Activated T-cell treated with anti-CD3 and anti-CD28 coated beads, Interleukin-2, amount 50 U/mL, for 48 hours (primary cell): ENCODE measurements at regions not wholly inside any gene's neighbourhood (a gene's known extent, or its start where the extent isn't known, plus 50 kb on each side); places are given as distances from the start of the nearest gene placed in this dataset.
"Not testable (repeated sequence)": the region's sequence is repeated elsewhere in the genome, so short reads cannot be mapped to it uniquely, and the experiment has no call there.

Experiments used
- DNase-seq, 2 experiments: peaks; one replicate each; pipeline ENCODE4 v3.0.0-alpha.2; 2020

DNA sequence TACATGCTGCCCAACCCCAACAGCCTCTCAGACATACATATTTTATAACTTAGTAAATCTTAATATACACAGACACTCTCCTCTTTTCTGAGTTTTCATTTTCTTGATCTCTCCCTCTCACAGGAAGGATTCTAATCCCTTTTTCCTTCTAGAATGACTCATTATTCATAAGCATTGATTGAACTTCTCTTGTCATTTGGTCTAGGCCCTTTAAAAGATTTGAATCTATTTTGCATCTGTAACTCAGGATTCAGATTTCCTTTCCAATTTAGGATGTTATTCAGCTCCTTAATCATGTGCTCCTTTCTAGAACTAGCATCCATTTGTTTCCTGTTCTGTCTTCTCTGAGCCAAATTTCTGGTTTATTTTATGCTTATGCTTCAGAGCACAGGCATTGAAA, 624.5 kb upstream of the SGO1 start:
- no peak for DNase-seq

DNA sequence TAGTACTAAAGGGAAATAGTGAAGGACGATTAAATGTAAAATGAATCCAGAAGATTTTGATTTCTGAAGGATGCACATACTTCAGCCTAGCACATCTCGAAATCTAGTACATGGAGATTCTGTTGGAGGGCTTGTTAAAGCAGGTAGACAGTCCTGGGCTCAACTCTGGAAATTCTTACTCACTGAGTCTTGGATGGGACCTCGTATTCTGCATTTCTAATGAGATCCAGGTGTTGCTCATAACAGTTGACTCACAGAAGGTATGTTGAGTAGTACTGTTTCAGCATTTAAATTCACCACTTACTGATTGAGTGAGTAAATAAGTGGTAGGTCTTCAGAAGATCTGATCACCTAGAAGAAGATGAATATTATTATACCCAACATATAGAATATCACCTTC, 623.4 kb upstream of the SGO1 start:
- DNase-seq: no peak

DNA sequence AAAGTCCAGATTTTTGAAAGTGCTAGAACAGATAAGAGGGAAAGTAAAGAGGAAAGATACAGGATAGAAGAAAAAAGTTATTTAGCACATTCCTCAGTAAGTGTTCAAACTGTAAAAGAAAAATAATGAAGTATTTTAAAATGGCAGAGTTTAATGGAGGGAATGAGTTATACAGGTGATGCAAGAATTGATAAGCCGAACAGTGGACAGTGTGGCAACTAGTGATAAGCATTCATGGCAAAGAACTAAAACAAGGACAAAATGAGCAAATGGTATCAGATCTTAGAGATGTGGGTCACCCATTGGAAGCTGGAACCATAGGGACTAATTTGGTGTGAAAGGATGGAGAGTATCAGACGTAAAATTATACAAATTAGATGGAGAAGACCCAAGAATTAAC, 622.9 kb upstream of the SGO1 start:
- DNase-seq: no peak

DNA sequence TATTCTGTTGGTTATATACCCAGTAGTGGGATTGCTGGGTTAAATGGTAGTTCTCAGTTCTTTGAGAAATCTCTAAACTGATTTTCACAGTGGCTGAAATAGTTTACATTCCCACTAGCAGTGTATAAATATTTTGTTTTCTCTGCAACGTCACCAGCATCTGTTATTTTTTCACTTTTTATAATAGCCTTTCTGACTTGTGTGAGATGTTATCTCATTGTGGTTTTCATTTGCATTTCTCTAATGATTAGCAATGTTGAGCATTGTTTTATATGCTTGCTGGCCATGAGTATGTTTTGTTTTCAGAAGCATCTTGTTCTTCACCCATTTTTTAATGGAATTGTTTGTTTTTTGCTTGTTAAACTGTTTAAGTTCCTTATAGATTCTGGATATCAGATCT, 612.7 kb upstream of the SGO1 start:
- DNase-seq: no peak

DNA sequence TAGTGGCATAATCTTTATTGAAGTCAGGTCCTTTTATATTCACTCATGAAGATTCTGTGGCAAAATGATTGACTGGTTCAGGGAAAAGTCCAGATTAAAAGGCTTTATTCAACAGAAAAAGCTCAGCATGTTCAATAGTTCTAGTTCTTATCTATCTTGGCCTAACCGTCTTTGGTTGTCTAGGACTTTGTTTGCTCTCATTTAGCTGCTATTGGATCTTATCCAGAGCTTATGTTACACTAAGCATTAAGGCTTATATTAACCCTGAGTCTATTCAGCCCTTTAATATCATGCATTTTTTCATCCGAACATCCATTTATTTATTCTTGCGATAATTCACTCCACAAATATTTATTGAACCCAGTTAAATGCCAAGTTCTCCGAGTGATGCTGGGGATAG, 601.0 kb upstream of the SGO1 start:
- no peak for DNase-seq

DNA sequence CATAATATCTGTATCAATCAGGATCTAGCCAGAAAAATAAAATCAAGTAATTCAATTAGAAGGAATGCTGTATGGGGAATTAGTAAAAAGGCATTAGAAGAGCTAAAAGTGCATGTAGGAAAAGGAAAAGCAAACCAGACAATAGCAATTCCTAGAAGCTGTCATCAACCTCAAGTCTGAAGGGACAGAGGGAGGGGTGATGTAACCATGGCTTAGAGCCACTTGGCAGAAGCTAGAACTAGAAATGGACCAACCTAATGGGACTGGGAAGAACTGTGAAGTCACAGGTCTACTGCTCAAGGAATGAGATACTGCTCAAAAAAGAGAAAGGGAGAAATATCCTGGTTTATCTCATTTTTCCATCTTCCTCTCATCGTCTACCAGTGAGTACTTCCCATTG, 590.7 kb upstream of the SGO1 start:
- DNase-seq: no peak

DNA sequence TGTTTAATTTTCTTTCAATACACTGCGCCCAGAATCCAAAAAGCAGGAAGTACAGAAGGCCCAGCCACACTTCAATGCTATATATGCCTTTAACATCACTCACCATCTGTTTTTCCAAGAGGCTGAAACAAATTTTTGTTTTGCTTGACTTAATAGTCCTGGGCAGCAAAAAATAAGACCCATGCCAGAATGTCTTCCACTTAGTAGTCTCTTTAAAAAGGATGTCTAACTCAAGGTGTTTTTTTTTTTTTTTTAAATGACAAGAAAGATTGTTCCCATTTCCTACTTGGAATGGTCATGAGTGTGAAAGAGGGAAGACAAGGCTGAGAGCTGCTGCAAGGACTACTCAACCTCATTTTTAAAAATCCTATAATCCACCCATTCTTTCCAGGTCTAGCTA, 590.3 kb upstream of the SGO1 start:
- DNase-seq: no peak

DNA sequence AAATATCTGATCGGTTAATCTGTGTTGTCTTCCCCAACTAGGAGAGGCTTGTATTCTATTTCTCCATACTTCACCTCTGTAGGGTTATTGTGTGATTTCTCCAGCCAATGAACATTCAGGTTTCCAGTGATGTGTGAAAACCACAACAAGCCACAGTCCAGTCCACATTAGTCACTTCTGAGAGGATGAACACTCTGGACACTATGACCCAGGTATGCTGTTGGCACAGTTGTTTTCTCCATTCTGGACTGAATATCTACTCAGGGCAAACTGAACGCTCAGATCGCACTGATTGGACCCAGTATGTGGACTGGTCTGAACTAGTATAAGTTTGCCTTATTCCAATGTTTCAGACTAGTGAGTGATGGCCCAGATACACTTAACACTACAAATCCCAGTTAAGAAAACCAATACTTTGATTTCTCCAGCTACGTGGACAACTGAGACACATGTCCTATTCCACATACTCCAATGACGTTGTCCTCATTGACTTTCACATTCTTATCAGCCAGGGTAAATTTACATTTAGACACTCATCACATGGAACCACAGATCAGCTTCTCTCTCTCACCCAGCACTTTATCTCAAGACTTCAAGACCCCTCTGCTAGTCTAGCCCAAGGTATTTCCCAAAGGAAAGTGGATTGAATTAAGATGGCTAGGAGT, 587.4 kb upstream of the SGO1 start:
- no peak for DNase-seq

DNA sequence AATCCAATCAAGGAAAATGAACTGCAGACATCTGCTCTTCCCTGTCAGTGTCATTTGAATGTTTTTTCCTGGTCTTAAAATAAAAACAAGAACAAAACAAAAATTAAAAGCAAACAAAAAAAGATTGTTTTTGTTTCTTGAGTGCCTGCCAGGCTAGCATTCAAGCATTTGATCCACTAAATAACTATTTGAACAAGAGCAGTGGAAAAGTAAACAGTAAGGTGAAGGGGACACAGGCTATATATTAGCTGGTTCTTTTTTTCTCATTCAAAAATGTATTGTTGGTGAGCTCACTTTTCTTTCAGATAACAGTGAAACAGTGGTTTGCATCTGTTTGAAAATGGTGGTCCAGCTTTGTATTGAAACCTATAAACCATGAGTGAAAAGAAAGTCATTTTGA, 586.9 kb upstream of the SGO1 start:
- no peak for DNase-seq

DNA sequence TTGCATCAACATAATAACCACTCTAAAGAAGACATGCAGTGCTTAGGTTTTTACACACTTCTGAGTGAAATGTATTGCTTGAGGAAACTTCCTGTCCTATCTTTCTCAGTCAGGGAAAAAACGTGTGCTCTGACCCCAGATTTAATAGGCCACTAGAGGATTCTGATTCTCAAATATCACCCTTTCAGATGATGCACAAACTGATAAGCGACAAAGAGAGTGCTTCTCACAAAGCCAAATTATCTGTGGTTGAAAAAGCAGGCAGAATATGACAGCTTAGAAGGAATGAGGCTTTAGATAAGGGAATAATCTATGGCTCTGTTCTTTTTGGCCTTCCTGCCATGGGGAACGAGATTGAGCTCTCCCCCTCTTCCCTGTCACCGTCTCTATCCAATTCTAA, 583.4 kb upstream of the SGO1 start:
- no peak for DNase-seq

DNA sequence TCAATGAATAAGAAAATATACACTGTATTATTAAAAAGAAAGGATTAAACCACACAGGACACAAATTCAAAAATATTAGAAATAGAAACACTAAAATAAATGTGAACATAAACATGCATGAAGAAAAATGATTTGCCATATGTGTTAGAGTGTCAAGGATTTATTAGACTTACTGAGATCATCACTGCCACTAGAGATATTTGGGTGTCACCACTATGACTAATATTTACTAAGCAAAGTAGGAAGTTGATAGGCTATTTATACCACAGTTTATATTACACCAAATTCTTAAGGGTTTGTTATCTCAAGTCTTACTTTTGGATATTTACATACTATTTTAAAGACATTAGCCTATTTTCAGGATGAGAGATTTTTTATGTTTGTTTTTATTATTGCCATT, 575.0 kb upstream of the SGO1 start:
- no peak for DNase-seq

DNA sequence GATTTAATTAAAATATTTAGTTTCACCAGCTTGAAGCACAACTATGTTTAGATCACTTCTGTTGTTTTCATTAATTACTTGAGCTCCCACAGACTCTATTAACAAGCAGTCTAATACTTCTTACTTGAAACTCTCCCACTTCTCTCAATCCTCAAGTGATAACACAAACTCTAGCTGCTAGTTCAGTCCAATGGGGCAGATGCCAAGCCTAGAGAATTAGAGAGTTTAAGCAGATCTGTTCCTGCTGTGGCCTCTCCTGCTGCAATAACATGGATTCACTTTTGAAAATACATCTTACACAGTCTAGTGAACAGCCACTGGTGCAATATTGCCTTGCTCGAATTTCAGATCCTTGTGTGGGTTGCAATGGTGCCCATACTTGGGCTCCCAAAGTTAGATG, 566.4 kb upstream of the SGO1 start:
- DNase-seq: no peak

DNA sequence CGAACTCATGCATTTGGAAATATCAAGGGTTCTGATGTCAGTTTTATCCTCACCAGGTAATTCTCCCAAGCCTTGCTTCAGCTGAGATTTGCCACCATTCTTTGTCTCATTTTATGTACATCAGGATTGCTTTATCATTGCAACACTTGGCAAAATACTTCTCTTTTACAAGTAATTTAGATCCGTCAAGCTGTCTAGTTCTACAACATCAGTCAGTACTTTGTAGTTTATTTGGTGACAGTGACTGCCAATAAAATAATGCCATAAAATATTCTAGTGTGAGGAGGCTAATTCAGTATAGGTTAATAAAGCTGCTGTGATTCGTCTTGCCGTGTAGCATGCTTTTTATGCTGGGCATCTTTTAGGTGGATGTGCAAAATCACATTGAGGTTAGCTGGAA, 565.3 kb upstream of the SGO1 start:
- no peak for DNase-seq

DNA sequence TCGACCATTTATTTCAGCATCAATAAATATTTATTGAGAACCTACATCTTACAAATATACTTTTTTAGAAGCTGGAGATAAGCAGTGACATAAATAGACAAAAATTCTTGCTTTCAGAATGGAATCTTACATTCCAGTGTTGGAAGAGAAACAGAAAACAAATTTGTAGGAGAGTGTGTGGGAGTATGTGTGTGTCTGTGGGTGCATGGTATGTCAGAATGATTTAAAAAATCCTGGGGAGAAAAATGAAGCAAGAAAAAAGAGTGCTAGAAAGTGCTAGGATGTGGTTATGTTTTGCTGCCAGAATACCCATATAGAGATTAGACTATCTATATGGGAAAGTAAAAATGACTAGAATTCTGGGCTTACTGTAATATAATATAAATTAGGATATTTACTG, 561.7 kb upstream of the SGO1 start:
- DNase-seq: no peak

DNA sequence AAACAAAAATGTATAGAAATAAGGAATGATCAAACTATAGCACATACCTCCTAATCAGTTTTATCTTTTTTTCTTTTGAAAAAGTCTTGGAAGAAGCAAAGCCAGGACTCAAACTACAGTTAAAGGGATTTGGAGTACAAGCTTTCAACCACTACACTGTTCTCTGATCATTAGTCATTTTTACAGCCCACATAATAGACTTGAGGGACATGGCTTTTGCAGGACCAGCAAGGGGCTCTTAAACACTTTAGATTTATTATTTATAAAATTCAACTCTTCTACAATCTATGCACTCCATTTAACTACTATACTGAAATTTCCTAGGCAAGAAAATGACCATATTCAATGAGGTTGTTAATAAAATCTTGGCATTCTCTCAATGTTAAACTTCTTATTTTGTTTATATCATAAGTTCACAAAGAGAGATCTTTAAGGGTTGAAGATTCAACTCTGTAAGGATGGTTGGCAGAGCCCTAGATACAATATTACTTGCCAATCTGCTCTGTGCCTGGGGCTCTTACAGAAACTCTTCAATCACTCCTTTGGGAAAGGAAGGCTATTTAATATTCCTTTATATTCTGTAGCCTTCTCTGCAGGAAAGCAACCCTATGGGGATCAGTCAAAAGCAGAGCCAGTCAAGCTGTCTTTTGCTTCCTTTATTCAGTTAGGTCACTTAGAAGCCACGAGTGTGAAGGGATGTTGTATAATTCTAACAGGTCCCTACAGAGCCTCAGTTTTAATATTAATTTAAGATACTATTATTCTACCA, 557.7 kb upstream of the SGO1 start:
- DNase-seq: no peak

DNA sequence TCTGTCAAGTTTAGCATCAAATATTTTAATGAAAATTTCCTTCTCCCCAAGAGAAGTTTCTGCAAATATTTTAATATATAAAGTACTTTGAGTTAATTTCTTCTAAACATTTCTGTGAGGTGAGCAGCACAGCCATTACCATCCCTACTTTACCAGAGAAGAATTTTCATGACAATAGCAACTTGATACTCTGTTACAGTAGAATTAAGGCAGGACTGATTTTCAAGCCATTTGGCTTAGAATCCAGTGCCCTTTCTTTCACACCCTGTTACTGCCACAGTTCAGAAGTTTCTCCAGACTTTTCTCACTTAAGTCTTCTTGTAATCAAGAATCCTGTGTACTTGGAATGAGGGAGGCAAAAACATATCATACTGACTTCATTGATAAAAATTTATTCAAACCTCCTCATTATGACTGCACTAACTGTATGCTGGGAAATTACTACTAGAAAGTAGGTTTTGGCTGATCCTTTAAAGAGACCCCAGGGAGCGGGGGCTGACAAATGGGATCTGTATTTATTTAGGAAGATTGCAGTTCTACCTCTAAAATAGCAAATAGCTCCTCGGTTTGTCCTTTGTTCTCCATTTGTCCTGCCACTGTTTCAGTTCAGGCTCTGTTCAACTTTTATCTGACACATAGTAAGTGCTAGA, 557.0 kb upstream of the SGO1 start:
- no peak for DNase-seq

DNA sequence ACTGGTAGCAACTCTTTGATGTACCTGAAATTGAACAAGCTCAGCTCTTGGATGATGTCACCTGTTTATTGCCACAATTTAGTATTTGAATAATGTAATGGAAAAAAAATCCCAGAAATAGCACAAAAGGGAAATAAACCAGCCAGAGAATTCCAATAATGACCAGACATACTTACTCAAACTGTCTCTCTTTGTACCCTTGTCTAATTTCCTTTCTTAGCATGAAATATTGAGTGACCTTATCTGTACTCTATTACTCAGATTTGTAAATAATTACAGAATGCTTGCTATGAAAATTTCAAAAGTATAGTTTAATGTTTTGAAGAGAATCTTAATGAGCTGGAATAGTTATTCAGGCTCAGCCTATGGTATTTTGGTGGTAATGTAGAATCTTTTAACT, 555.4 kb upstream of the SGO1 start:
- no peak for DNase-seq

DNA sequence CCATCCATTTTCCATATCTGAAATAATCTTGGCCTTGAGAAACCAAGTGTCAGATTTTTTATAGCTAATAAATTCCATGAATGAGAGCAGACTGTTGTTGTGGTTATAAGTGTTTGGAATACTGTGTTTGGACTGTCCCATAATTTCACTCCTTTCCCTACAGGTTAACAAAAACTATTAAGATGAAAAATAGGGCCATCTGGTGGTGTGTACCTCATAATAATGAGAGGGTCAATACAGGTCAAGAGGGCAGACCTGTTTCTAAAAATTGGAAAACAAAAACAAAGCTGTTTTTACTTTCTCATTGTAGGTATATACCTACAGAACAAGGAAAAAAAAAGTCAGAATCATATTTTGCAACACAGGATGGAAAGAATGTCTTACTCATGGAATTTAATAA, 553.8 kb upstream of the SGO1 start:
- no peak for DNase-seq

DNA sequence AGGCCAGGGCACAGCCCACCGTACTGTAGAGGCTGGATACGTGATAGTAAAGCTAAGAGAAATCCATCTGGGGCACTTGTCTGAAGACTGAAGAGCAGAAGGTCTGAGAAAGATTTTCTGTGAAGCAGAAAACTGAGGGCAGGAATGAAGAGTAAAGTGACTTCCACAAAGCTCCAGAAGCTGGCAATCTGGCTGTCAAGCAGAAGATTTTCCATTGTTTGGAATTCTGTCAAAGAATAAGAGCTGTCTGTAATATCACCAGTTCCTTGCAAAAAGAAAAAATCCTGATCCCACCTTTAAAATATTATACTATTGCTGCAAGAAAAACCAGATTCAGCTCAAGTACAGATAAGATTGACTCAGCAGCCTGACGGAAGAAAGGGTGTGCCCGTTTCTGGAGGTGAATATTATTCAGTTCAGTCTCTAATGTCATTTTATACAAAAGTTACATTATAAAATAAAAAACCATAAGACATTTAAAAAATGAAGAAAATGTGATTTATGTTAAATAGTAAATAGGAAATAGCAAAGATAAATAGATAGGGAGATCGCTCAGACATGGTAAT, 550.4 kb upstream of the SGO1 start:
- no peak for DNase-seq

DNA sequence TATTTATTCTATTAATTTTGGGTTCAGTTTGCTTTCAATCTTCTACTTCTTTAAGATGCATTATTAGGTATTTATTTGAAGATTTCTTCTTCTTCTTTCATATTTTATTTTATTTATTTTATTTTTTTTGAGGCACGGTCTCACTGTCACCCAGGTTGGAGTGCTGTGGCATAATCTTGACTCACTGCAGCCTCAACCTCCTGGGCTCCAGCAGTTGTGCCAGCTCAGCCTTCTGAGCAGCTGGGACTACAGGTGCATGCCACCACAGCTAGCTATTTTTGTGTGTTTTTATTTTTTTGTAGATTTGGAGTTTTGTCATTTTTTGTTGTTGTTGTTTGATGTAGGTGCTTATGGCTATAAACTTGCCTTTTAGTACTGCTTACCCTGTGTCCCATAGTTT, 543.2 kb upstream of the SGO1 start:
- DNase-seq: no peak

DNA sequence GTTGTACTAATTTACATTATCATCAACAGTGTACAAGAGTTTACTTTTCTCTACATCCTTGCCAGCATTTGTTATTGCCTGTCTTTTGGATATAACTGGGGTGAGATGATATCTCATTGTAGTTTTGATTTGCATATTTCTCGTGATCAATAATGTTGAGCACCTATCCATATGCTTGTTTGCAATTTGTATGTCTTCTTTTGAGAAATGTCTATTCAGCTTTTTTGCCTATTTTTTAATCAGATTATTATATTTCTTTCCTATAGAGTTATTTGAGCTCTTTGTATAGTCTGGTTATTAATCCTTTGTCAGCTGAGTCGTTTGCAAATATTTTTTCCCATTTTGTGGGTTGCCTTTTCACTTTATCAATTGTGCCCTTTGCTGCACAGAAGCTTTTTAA, 540.8 kb upstream of the SGO1 start:
- no peak for DNase-seq

DNA sequence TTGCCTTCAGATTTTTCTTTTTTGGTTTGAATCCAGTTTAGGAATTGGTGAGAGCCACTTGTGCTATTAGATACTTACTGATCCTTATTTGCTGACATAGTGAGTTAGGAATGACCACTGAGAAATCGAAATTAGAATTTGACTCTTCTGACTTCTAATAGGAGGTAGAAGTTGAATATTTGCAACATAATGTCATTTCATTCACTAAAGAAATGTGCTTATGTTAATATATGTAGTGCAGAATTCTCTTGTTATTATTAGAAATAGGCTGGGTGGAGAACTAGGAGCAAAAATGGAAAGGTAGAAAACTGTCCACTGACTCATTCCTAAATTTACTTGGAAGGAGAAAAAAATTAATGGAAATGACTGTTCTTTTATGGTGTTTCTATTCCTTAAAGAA, 538.2 kb upstream of the SGO1 start:
- DNase-seq: no peak

DNA sequence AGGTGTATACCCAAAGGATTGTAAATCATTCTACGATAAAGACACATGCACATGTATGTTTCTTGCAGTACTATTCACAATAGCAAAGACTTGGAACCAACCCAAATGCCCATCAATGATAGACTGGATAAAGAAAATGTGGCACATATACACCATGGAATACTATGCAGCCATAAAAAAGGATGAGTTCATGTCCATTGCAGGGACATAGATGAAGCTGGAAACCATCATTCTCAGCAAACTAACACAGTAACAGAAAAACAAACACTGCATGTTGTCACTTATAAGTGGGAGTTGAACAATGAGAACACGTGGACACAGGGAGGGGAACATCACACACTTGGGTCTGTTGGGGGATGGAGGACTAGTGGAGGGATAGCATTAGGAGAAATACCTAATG, 530.4 kb upstream of the SGO1 start:
- DNase-seq: not testable (repeated sequence)

DNA sequence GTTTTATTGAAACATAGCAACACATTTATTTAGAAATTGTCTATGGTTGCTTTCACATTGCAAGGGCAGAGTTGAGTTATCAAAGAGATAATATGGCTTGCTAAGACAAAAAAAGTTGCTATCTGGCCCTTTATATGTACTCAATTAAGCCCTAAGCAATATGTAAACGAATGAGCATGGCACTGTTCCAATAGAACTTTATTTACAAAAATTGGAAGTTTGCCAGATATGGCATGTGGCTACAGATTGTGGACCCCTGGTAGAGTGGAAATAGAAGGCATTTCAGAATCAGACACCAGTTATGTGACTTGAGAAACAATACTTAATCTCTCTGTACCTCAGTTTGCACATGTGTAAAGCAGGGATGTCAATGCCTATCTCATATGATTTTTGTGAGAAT, 515.6 kb upstream of the SGO1 start:
- DNase-seq: no peak
